NCI-H510A treated with DMSO at 0.1 percent for 48 hours (cell line): ENCODE measurements at regions not wholly inside any gene's neighbourhood (a gene's known extent, or its start where the extent isn't known, plus 50 kb on each side); places are given as distances from the start of the nearest gene placed in this dataset.
"Not testable (repeated sequence)": the region's sequence is repeated elsewhere in the genome, so short reads cannot be mapped to it uniquely, and the experiment has no call there.

Experiments used
- DNase-seq: peaks from one replicate; lab custom pipeline; 2025; lab: John Stamatoyannopoulos, UW

DNA sequence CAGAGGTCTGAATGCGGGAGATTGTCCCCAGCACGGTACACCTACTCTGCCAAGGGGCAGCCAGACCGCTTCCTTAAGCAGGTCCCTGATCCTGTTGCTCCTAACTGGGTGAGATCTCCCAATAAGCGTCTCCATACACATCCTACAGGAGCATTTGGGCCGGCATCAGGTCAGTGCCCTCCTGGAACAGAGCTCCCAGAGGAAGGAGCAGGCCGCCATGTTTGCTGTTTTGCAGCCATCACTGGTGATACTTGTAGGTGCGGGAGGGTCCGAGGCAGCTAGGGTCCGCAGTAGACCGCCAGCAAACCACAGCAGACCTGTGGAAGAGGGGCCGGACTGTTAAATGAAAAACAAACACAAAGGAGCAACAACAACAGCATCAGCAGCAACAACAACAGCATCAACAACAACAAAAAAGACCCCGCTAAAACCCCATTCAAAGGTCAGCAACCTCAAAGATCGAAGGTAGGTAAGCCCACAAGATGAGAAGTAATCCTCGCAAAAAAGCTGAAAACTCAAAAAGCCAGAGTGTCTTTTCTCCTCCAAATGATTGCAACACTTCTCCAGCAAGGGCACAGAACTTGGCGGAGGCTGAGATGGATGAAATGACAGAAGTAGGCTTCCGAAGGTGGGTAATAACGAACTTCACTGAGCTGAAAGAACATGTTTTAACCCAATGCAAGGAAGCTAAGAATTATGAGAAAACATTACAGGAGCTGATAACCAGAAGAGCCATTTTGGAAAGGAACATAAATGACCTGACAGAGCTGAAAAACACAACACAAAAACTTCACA lies 79.0 kb upstream of the CDH7 start:
- DNase-seq = no peak

DNA sequence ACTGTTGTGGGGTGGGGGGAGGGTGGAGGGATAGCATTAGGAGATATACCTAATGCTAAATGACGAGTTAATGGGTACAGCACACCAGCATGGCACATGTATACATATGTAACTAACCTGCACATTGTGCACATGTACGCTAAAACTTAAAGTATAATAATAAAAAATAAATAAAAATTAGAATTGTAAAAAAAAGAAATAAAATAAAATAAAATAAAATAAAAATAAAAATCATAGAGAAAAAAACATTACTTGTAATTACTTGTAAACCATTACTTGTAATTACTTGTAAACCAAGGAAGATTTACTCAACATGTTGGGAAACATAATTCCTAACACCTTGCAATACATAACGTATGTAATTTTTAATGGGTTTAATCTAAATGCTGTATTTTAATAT lies 80.7 kb upstream of the CDH7 start:
- not testable (repeated sequence) for DNase-seq

GRCh38 chr18:65661391-65661790 lies 89.4 kb upstream of the CDH7 start:
- DNase-seq = no peak

DNA sequence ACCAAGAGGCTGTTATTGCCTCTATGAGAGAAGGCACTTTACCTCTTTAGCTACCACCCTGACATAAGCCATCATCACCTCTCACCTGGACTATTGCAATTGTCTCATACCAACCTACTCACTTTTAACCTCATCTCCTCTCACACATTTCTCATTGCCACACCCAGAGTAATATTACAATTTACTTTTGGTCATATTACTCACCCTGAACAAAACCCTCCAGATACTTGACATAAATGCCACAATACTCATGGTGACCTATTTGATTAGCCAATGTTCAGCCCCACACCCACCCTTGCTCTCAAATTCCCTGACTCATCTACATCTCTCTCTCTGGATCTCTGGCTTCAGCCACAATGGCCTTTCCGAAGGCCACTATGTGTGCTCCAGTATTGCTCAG lies 90.9 kb upstream of the CDH7 start:
- no peak for DNase-seq

GRCh38 chr18:65659312-65659711 lies 91.5 kb upstream of the CDH7 start:
- no peak for DNase-seq

GRCh38 chr18:65651192-65651591 lies 99.6 kb upstream of the CDH7 start:
- DNase-seq = no peak

DNA sequence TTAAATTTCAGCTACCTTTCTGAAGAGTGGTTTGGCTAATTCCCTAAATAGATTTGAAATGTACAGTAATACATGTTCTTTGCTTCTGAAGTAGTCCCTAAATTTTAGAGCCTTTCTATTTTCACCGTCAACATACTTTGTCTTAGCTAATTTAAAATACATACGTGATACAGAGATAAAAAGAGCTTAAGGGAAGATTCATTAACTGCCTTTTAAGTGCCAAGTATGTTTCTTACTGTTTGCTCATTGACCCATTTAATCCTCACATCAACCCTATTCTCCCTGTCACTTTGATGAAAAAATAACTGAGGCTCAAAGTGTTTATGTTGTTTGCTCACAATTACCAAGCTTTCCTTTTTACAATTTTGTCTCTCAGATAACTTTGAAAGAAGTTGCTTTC lies 118.6 kb upstream of the CDH7 start:
- DNase-seq = no peak

DNA sequence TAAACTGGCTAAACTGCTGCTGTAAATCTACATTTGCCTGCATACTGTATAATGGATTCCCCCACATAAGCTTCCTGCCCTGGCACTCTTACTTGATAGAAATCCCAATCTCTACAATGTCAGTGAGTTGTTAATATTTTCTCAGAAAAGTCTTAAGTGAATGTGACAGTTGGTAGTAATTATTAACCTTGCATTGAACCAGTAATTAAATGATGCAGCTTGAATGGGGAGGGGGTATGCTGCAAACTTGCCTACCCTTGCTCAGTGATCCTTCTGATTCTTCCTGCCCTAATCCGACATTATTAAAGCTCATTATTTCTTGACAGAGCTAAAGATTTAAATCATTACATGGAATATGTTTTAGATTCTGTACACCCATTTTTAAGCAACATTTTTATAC lies 119.0 kb upstream of the CDH7 start:
- no peak for DNase-seq

DNA sequence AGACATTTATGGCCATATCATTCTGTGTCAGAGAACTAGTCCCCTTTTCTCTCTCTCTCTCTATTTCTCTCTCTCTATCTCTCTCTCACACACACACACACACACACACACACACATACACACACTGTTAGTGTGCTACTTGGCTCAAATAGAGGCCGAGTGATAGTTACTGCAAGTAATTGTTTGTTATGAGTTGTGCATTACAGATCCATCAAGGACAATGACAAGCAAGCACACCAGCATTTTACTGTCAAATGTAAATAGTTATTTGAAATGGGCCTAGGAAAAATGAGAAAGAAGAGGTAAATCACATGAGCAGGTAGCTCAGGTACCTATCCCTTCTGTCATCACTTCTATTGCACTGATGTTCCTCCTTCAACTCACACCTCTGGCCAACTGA lies 122.4 kb upstream of the CDH7 start:
- DNase-seq = no peak

GRCh38 chr18:65623676-65624075 lies 127.1 kb upstream of the CDH7 start:
- no peak for DNase-seq

- no peak for DNase-seq
These were observed 128.4 kb upstream of the CDH7 start for GRCh38 chr18:65622436-65622835.

DNA sequence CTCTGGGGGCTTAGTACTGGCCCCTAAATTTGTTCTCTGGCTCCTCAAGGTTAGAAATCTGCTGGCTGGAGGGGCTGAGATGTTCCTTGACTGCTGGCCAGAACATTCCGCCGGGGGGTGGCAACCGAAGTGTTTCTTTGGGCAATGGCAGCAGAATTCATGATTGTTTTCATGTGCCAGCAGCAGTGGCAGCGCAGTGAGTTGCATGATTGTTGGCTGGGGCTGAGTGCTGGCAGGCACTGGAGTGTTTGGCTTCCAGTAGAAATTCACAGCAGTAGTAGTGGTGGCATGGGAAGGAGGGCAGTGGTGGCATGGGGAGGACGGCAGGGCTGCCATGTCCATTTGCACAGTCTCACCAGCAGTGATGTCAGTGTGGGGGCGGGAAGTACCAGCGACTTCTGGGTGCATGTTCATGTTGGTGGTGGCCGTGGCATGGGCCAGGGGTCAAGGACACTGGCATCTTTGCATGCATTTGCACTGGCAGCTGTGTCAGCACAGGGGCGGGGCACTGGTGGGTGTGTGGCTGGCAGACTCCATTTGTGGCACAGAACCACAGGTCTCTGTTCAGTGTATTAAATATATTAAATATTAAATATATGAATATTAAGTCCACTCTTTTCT lies 130.6 kb upstream of the CDH7 start:
- DNase-seq = no peak

DNA sequence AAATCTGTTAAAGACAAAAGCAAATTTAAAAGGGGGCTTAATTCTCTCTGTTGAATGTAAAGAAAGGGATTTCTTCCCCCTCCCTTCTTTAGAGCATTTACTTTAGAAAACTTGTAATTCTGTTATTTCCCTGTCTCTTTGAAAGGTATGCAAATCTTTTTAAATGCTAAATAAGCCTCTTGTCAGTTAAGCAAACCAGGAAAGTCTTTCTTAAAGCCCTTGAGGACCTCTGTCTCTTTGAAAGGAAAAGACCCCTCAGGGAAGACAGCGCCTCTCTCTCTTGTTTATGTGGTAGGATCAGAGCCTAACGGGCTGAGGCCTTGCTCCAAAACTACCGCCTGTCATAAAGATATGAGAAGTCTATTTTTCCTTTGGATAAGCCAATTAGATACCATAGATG lies 139.9 kb upstream of the CDH7 start:
- DNase-seq = no peak

DNA sequence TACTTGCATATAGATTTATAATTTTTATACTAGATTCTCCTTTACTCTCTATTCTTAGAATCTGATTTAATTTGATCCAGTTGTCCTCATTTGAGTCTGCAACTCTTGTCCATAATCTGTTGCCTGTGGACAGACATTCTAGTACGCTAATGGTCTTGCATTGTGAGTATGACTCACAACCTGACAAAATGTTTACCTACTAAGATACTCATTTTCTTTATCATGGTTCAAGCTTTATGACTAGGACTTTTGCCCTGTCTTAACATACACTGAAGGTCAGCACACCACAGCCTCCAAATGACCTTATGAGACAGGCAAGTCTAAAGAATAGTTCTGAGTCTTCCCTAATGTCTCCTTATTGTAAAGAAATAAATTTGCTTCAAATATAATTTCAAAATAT lies 142.3 kb upstream of the CDH7 start:
- DNase-seq = no peak

DNA sequence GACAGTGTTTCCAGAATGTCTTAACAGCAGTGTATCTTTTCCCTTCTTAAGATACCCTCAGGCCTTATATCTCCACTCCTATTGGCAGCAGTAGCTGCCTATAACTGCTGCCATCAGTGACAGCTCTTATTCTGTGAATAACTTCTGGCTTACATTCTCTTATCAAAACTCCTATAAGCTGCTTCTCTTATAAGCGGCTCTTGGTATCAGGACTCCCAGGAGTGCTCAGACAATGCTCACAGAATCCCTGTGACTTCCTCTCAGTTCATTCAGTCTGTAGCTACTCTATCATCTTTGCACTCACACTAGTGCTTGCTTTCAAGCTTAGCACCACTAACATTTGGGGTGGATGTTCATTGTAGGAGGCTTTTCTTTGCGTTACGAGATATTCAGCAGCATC lies 143.7 kb upstream of the CDH7 start:
- DNase-seq = no peak

DNA sequence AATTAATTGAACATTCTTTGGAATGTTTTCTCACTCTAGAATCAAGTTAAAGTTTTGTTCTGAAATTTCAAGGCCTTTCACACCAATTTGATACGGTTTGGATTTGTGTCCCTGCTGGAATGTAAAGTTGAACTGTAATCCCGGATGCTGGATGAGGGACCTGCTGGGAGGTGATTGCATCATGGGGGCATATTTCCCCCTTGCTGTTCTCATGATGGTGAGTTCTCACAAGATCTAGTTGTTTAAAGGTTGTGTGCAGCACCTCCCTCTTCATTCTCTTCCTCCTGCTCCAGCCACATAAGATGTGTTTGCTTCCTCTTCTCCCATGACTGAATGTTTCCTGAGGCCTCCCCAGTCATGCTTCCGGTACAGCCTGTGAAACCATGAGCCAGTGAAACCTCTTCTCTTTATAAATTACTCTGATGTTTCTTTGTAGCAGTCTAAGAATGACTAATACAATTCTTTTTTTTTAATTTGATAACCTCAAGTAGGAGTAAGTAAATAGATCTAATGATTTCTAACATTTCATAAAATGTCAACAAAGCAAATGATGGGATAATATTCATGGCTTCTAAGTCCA lies 144.2 kb upstream of the CDH7 start:
- DNase-seq = no peak

- DNase-seq = not testable (repeated sequence)
These were observed 145.5 kb upstream of the CDH7 start for GRCh38 chr18:65605352-65605751.

GRCh38 chr18:65601775-65602174 lies 149.0 kb upstream of the CDH7 start:
- no peak for DNase-seq

DNA sequence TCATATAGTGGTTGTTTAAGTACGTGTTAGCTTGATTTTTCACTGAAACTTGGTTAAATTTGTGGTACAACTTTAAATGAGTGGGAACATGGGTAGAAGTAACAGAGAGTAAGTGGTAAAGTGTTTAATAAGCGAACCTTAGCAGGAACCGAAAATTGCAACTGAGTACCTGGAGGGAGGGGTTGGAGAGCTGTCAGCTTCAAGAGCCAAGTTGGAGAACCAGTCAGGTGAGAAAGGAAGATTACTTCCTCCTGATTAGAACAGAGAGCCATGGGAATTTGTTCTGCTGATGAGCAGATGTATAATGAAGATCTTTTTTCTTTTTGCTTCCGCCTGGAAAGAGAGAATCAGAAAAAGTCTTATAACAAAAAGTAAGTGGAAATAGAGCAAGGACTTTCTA lies 158.4 kb upstream of the CDH7 start:
- peak; percentile 90 for DNase-seq

DNA sequence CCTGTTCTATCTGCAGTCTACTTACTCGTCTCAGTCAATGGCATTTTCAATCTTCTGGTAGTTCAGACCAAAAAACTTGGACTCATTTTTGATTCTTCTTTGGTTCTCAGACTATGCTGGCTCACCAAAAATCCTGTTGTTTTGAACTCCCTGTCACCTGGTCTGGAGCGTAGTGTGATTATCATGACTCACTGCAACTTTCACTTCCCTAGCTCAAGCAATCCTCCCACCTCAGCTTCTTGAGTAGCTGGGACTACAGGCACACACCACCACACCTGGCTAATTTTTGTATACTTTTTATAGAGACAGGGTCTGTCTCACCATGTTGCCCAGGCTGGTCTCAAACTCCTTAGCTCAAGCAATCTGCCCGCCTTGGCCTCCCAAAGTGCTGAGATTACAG lies 163.3 kb upstream of the CDH7 start:
- no peak for DNase-seq

GRCh38 chr18:65582094-65582493 lies 168.7 kb upstream of the CDH7 start:
- DNase-seq = not testable (repeated sequence)

DNA sequence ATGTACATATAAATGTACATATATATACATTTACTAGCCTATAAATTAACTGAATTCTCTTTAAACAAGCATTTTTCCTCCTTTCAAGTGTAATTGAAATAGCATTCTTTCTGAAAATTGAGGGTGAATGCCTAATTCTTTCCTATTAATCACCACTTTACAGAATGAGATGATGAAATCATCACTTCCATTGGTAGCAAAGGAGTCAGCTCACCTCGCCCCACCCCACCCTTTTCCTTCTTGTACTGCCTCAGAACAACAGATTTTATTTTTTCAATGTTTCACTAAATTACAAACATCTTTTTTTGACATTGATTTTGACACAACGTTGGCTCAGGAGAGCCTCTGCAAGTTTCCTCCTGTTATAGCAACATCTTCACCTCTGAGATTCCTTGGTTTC lies 181.9 kb upstream of the CDH7 start:
- DNase-seq = no peak

DNA sequence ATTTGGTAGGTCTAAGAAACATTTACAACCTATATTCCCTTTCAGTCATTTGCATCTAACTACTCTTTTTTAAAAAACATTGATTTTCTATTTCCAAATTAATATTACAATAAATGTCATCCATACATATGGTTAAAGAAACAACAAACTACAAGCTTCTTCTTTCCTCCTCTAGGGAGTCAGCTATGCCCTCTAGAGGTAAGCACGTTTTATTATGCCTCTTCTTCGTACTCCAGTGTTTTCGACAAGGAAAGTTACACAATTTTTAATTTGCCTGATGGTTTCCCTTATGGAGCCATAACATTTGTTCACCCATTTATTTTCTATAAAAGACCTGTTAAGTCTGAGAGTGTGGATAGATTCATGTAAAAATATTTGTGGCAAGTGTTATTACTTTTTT lies 183.4 kb upstream of the CDH7 start:
- DNase-seq = peak; percentile 65

- DNase-seq = no peak
These were observed 202.5 kb upstream of the CDH7 start for GRCh38 chr18:65548316-65548715.
